IMR-90 (cell line): ENCODE measurements at regions not wholly inside any gene's neighbourhood (a gene's known extent, or its start where the extent isn't known, plus 50 kb on each side); places are given as distances from the start of the nearest gene placed in this dataset.
A peak's percentile ranks its signal among the peaks of the same experiment; 100 is the strongest.

Source experiments
- ATAC-seq: fragments of 200-7000 bp; cut with Tn5 transposase; 2 replicates; pipeline ENCODE4 v1.9.1; 2020; ENCODE audit warnings: low read depth, mild to moderate bottlenecking, moderate library complexity
- BruUV-seq: library from RNA; stranded (reverse); fragments of 400-500 nt; replicated peaks from 2 replicates; lab custom pipeline; 2021; lab: Mats Ljungman, UMichigan
- CTCF ChIA-PET: fragments of 300-600 bp; formaldehyde crosslinking; extraction: SDS; loops from one replicate; lab custom pipeline; 2021; ENCODE audit warnings: antibody characterized with exemption; lab: Yijun Ruan, JAX
- POLR2A ChIA-PET: fragments of 300-600 bp; sonication (Branson Sonifier 250); formaldehyde crosslinking; loops from one replicate; lab custom pipeline; 2022; ENCODE audit warnings: antibody characterized with exemption; ENCODE audit not compliant: unreplicated experiment; lab: Charles Lee
- DNase-seq: peaks from one replicate; pipeline ENCODE4 v3.0.0; 2013
- H2AFZ ChIP-seq: replicated peaks from 2 replicates; pipeline ENCODE3; 2013; ENCODE audit warnings: low read length, mild to moderate bottlenecking; ENCODE audit not compliant: poor library complexity
- H2AK5ac ChIP-seq: 2 replicates; pipeline ENCODE4 v1.6.1; 2013; ENCODE audit warnings: low read depth, low read length, inconsistent platforms
- H2AK9ac ChIP-seq: replicated peaks from 2 replicates; pipeline ENCODE3; 2013; ENCODE audit warnings: mild to moderate bottlenecking, low read depth, low read length, moderate library complexity; ENCODE audit not compliant: poor library complexity
- H2BK120ac ChIP-seq: 2 replicates; pipeline ENCODE4 v1.6.1; 2013; ENCODE audit warnings: low read depth, low read length, inconsistent platforms
- H2BK15ac ChIP-seq: 3 replicates; pipeline ENCODE4 v1.6.1; 2013; ENCODE audit warnings: low read depth, low read length, inconsistent platforms
- H2BK20ac ChIP-seq: 2 replicates; pipeline ENCODE4 v1.6.1; 2013; ENCODE audit warnings: low read depth, mild to moderate bottlenecking, inconsistent platforms, low read length, moderate library complexity
- H2BK5ac ChIP-seq: 2 replicates; pipeline ENCODE4 v1.6.1; 2013; ENCODE audit warnings: mild to moderate bottlenecking, low read depth, low read length, inconsistent platforms; ENCODE audit not compliant: poor library complexity, severe bottlenecking
- H3K14ac ChIP-seq: replicated peaks from 2 replicates; pipeline ENCODE4 v1.6.1; 2013; ENCODE audit warnings: low read depth, low read length, inconsistent platforms
- H3K18ac ChIP-seq: 2 replicates; pipeline ENCODE4 v1.6.1; 2013; ENCODE audit warnings: low read depth, low read length, control low read depth
- H3K23ac ChIP-seq: 2 replicates; pipeline ENCODE4 v1.6.1; 2013; ENCODE audit warnings: low read depth, low read length, inconsistent platforms
- H3K27ac ChIP-seq: 2 replicates; pipeline ENCODE4 v1.5.1; 2013; ENCODE audit warnings: mild to moderate bottlenecking, control low read depth, low read length; ENCODE audit not compliant: insufficient read depth
- H3K27me3 ChIP-seq: 2 replicates; pipeline ENCODE4 v1.6.1; 2013; ENCODE audit warnings: low read length; ENCODE audit not compliant: control insufficient read depth, insufficient read depth
- H3K36me3 ChIP-seq: 2 replicates; pipeline ENCODE4 v1.6.1; 2013; ENCODE audit warnings: low read length, mixed read lengths; ENCODE audit not compliant: control insufficient read depth, insufficient read depth
- H3K4ac ChIP-seq: 2 replicates; pipeline ENCODE4 v1.6.1; 2013; ENCODE audit warnings: low read depth, low read length, inconsistent platforms
- H3K4me1 ChIP-seq: 2 replicates; pipeline ENCODE4 v1.6.1; 2013; ENCODE audit warnings: low read length, mixed read lengths; ENCODE audit not compliant: control insufficient read depth, insufficient read depth
- H3K4me2 ChIP-seq: 2 replicates; pipeline ENCODE4 v1.6.1; 2013; ENCODE audit warnings: low read depth, mild to moderate bottlenecking, control low read depth, low read length, moderate library complexity
- H3K4me3 ChIP-seq: 2 replicates; pipeline ENCODE4 v1.5.1; 2013; ENCODE audit warnings: low read depth, mild to moderate bottlenecking, control low read depth, low read length, moderate library complexity; ENCODE audit not compliant: insufficient read depth
- H3K56ac ChIP-seq: 2 replicates; pipeline ENCODE4 v1.6.1; 2013; ENCODE audit warnings: low read length, inconsistent platforms; ENCODE audit not compliant: insufficient read depth; ENCODE audit errors: extremely low read depth
- H3K79me1 ChIP-seq, 2 experiments: 2 replicates each; pipeline ENCODE4 v1.6.1; 2013; ENCODE audit warnings: low read length in 2 of 2, inconsistent platforms in 1 of 2, low read depth in 1 of 2
- H3K9ac ChIP-seq: 2 replicates; pipeline ENCODE4 v1.6.1; 2013; ENCODE audit warnings: low read depth, low read length, control low read depth
- H3K9me1 ChIP-seq: 2 replicates; pipeline ENCODE4 v1.6.1; 2013; ENCODE audit warnings: low read length, inconsistent platforms; ENCODE audit not compliant: insufficient read depth
- H3K9me3 ChIP-seq: 2 replicates; pipeline ENCODE4 v1.6.1; 2013; ENCODE audit warnings: low read length; ENCODE audit not compliant: control insufficient read depth, insufficient read depth
- H4K20me1 ChIP-seq: 2 replicates; pipeline ENCODE4 v1.6.1; 2013; ENCODE audit warnings: low read length, inconsistent platforms; ENCODE audit not compliant: insufficient read depth
- H4K5ac ChIP-seq: 2 replicates; pipeline ENCODE4 v1.6.1; 2013; ENCODE audit warnings: mild to moderate bottlenecking, low read depth, low read length, control low read depth
- H4K8ac ChIP-seq, 2 experiments: 2 replicates each; pipeline ENCODE4 v1.6.1; 2013; ENCODE audit warnings: low read depth in 2 of 2, low read length in 2 of 2, control low read depth in 1 of 2, inconsistent platforms in 1 of 2
- H4K91ac ChIP-seq: 2 replicates; pipeline ENCODE4 v1.6.1; 2013; ENCODE audit warnings: low read depth, low read length, inconsistent platforms; ENCODE audit not compliant: insufficient read depth
- FOS ChIP-seq: fragments of 150-350 bp; IDR thresholded peaks from 2 replicates; pipeline ENCODE4 v1.6.1; 2016; ENCODE audit warnings: low read depth, low read length
- NFE2L2 ChIP-seq: fragments of 150-350 bp; IDR thresholded peaks from 2 replicates; pipeline ENCODE4 v1.6.1; 2016; ENCODE audit warnings: low read depth, mild to moderate bottlenecking, low read length
- dilution Hi-C: fragments of 300-500 bp; cut with HindIII; formaldehyde crosslinking; loops from one replicate; pipeline ENCODE4 v1.14.3; 2018; ENCODE audit warnings: low sequenced_read_pairs; ENCODE audit not compliant: unreplicated experiment
- in situ Hi-C: fragments of 300-500 bp; cut with MboI; formaldehyde crosslinking; loops from 3 replicates; pipeline ENCODE4 v1.14.3; 2019; ENCODE audit warnings: low sequenced_read_pairs, inconsistent platforms, mixed read lengths
- intact Hi-C: fragments of 100-400 bp; cut with micrococcal nuclease; formaldehyde crosslinking; loops from 2 replicates; pipeline ENCODE4 v1.10.0; 2022

GRCh38 chr7:81833401-81833800 is 63.6 kb upstream of the HGF start:
- in situ Hi-C loops (no loop called here), intact Hi-C loops (no loop called here), dilution Hi-C loops (no loop called here)
- H2AK5ac ChIP-seq = no peak overlapping the region
- H4K8ac ChIP-seq = no peak overlapping the region
- no peak overlapping the region for H3K56ac ChIP-seq
- H2BK120ac ChIP-seq = peak overlapping the region; percentile 37; the same call in 1 of the 2 replicates
- peak overlapping the region; percentile 24; the same call in 1 of the 2 replicates for H3K18ac ChIP-seq
- H3K9ac ChIP-seq = no peak overlapping the region
- ATAC-seq (no peak), DNase-seq (peak; percentile 18)
- no peaks in the 10 kb centered on the region for H3K27me3 ChIP-seq
- H2BK15ac ChIP-seq = no peak overlapping the region
- no peak overlapping the region for H3K23ac ChIP-seq
- H3K4me2 ChIP-seq = no peak overlapping the region
- no peak overlapping the region for H4K91ac ChIP-seq
- no peak overlapping the region for H2AK9ac ChIP-seq
- no peaks in the 10 kb centered on the region for H3K79me1 ChIP-seq
- H2BK20ac ChIP-seq = peak overlapping the region; percentile 33; the same call in 1 of the 2 replicates
- no peaks in the 10 kb centered on the region for H4K20me1 ChIP-seq
- H3K14ac ChIP-seq = no peak overlapping the region
- H3K4ac ChIP-seq = no peak overlapping the region
- TF ChIP-seq FOS (no peak), NFE2L2 (peak; percentile 68)
- no peak overlapping the region for H2BK5ac ChIP-seq
- no peak overlapping the region for H3K27ac ChIP-seq
- no peaks in the 10 kb centered on the region for H3K9me1 ChIP-seq
- no peak overlapping the region for H2AFZ ChIP-seq
- CTCF ChIA-PET = no interaction called here
- BruUV-seq = no TSS peak
- H3K4me3 ChIP-seq = no peak overlapping the region
- H3K9me3 ChIP-seq = peaks cover 10% of the 10 kb centered on the region
- H3K36me3 ChIP-seq = no peaks in the 10 kb centered on the region
- no peak overlapping the region for H4K5ac ChIP-seq
- POLR2A ChIA-PET = no interaction called here
- no peaks in the 10 kb centered on the region for H3K4me1 ChIP-seq
